ENCODE measurements at regions not wholly inside any gene's neighbourhood (a gene's known extent, or its start where the extent isn't known, plus 50 kb on each side); places are given as distances from the start of the nearest gene placed in this dataset.

- H3K36me3 ChIP-seq (ENCODE audit: control insufficient read depth in 2 of 2, insufficient read depth in 1 of 2, low read length in 2 of 2), result no peaks in the 10 kb centered on the region
- H3K4me3 ChIP-seq (ENCODE audit: low read depth, low read length), result no peak overlapping the region
- H3K4me1 ChIP-seq (ENCODE audit: control insufficient read depth, insufficient read depth, low read length), result no peaks in the 10 kb centered on the region
- no peaks in the 10 kb centered on the region for H3K9me3 ChIP-seq (ENCODE audit: control insufficient read depth, insufficient read depth, low read depth, low read length)
- ChIA-PET POLR2A (interaction anchor here (0.5 kb wide), 1 partner anchor 444 kb away, joined by 3 read pairs; no protein-coding TSS in a partner anchor), CTCF (interaction anchor here (0.7 kb wide), 1 partner anchor 10 kb away, joined by 3 read pairs; no protein-coding TSS in a partner anchor)
- no peak for TF ChIP-seq ZNF184 (tag by site-specific recombination; IDR thresholded peaks at IDR 0.05)
- no peak for TF ChIP-seq ZNF280C (tag by site-specific recombination; IDR thresholded peaks at IDR 0.05)
- TF ChIP-seq ATF2 (tag by site-specific recombination; IDR thresholded peaks at IDR 0.05; ENCODE audit: low read depth), result no peak
- no peak for TF ChIP-seq ZBTB10 (tag by site-specific recombination; IDR thresholded peaks at IDR 0.05)
- TF ChIP-seq ZNF362 (tag by site-specific recombination; IDR thresholded peaks at IDR 0.05), result no peak
- no peak for TF ChIP-seq ZNF174 (tag by site-specific recombination; IDR thresholded peaks at IDR 0.05)
- no peak for TF ChIP-seq ZNF747 (tag by site-specific recombination; IDR thresholded peaks at IDR 0.05)
- TF ChIP-seq ZNF155 (tag by site-specific recombination; IDR thresholded peaks at IDR 0.05), result no peak
- no peak for TF ChIP-seq MZF1 (tag by site-specific recombination; IDR thresholded peaks at IDR 0.05; ENCODE audit: borderline replicate concordance)
- no peak for TF ChIP-seq HIC1 (tag by site-specific recombination; IDR thresholded peaks at IDR 0.05)
- TF ChIP-seq MEIS1 (CRISPR knock-in tag; IDR thresholded peaks at IDR 0.05; ENCODE audit: borderline replicate concordance), result no peak
- TF ChIP-seq ZNF585B (tag by site-specific recombination; IDR thresholded peaks at IDR 0.05), result no peak
- TF ChIP-seq ZNF670 (tag by site-specific recombination; IDR thresholded peaks at IDR 0.05; ENCODE audit: low read depth), result no peak
- TF ChIP-seq ZSCAN30 (tag by site-specific recombination; IDR thresholded peaks at IDR 0.05), result no peak
- H3K27ac ChIP-seq (ENCODE audit: extremely low read depth, low read depth, low read length), result no peak overlapping the region
Observed at GRCh38 chr12:75583355-75583754, 71.9 kb upstream of the KRR1 start.

GRCh38 chr12:75581515-75581914 is 70.1 kb upstream of the KRR1 start:
- Histone ChIP-seq H3K4me1 (ENCODE audit: control insufficient read depth, insufficient read depth, low read length) (no peaks in the 10 kb centered on the region), H3K4me3 (ENCODE audit: low read depth, low read length) (no peak overlapping the region), H3K9me3 (ENCODE audit: control insufficient read depth, insufficient read depth, low read depth, low read length) (no peaks in the 10 kb centered on the region), H3K27ac (ENCODE audit: extremely low read depth, low read depth, low read length) (no peak overlapping the region), H3K36me3 (ENCODE audit: control insufficient read depth in 2 of 2, insufficient read depth in 1 of 2, low read length in 2 of 2) (no peaks in the 10 kb centered on the region)
- TF ChIP-seq WT1 (tag by site-specific recombination; IDR thresholded peaks at IDR 0.05), result no peak
- TF ChIP-seq KLF8 (tag by site-specific recombination; IDR thresholded peaks at IDR 0.05), result no peak
- no peak for TF ChIP-seq ZNF202 (tag by site-specific recombination; IDR thresholded peaks at IDR 0.05; ENCODE audit: borderline replicate concordance)
- no peak for TF ChIP-seq ZNF146 (tag by site-specific recombination; IDR thresholded peaks at IDR 0.05)
- no peak for TF ChIP-seq MEIS1 (CRISPR knock-in tag; IDR thresholded peaks at IDR 0.05; ENCODE audit: borderline replicate concordance)
- ChIA-PET CTCF (interaction anchor here (1.1 kb wide), 1 partner anchor 15 kb away, joined by 3 read pairs; no protein-coding TSS in a partner anchor), POLR2A (no interaction called here)
